NB4 (cell line): ENCODE measurements at regions not wholly inside any gene's neighbourhood (a gene's known extent, or its start where the extent isn't known, plus 50 kb on each side); places are given as distances from the start of the nearest gene placed in this dataset.

ENCODE experiments used
- CTCF ChIP-seq: IDR thresholded peaks from one replicate; pipeline ENCODE4 v1.5.1; 2012; ENCODE audit warnings: low read depth, low read length
- MAX ChIP-seq: IDR thresholded peaks from 2 replicates; pipeline ENCODE4 v1.6.1; 2011; ENCODE audit warnings: low read depth, low read length
- MYC ChIP-seq: IDR thresholded peaks from 2 replicates; pipeline ENCODE4 v1.6.1; 2011; ENCODE audit warnings: low read depth, low read length
- POLR2A ChIP-seq: IDR thresholded peaks from 2 replicates; pipeline ENCODE4 v1.6.1; 2011; ENCODE audit warnings: mild to moderate bottlenecking; ENCODE audit not compliant: insufficient read length; ENCODE audit errors: extremely low read depth

GRCh38 chr3:198112031-198112430 is 152.0 kb downstream of the LMLN start:
- TF ChIP-seq POLR2A = no peak
- no peak for TF ChIP-seq CTCF
- TF ChIP-seq MAX = no peak
- no peak for TF ChIP-seq MYC
